ENCODE measurements at regions not wholly inside any gene's neighbourhood (a gene's known extent, or its start where the extent isn't known, plus 50 kb on each side); places are given as distances from the start of the nearest gene placed in this dataset.

DNA sequence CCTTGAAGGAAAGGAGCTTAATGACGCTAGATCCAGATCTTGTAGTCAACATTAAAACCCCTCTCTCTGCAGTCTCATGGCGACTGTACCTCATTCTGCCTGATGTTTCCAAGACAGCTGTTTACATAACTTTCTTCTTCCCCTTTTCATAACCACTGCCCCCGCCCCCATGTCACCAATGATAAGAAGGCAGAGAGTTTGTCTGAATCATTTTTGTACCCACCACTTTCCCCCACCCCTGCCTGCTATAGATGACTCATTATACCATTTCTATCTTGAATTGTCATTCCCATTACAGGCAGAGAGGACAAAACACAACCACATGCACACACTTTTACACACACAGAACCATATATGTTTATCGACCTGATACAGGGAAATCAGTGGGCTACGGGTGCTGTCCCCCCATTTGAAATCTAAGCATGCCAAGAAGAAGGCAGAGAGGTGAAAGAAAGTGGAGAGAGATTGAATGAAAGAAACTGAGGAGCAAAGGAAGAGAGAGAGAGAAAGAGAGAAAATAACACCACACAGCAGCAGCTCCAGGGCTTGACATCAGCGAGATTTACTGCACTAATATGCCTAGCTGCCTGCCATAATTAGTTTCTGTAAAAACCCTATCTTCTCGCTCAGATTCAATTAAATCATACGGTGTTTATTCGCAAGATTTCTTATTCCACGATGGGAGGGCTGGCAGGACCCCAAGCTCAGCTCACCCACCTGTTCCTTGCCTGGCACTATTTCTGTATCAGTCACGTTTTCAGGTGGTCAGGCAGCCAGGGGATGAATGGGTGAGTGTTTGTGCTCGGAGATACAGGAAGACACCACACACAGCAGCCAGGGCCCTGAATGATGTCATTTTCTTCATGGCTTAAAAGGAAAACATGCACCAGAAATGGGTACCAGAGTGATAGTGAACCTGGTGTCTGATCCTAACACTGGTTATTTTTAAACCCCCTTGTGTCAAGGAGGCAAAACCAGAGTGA is 114.3 kb upstream of the SERP2 start:
- peak; percentile 93 to 98 (median 95) for DNase-seq
- peaks cover 0 to 3% (median 0%) of the 10 kb centered on the region in 7 donors for H3K9me3 Mint-ChIP-seq
- H3K4me2 ChIP-seq (replicated peaks; ENCODE audit: extremely low read depth, low read length, poor library complexity, severe bottlenecking), result peak overlapping the region; percentile 72
- peak overlapping the region; percentile 63 to 92 for H3K4me3 Mint-ChIP-seq
- peak overlapping the region; percentile 27 to 56 (median 40) for H3K4me3 ChIP-seq (replicated peaks in 1 of 3; ENCODE audit: low read depth in 2 of 3, low read length in 3 of 3)
- H3K9ac ChIP-seq (ENCODE audit: insufficient read depth, low read length, poor library complexity, severe bottlenecking), result peak overlapping the region; percentile 58
- peak overlapping the region; percentile 47 for H2AFZ ChIP-seq (ENCODE audit: insufficient read depth, low read depth, low read length, poor library complexity, severe bottlenecking)
- H3K27me3 Mint-ChIP-seq (ENCODE audit: low read depth in 3 of 3), result peaks cover 3 to 9% (median 3%) of the 10 kb centered on the region in 3 donors
- no peaks in the 10 kb centered on the region for H3K9me3 ChIP-seq (replicated peaks in 1 of 2; ENCODE audit: control insufficient read depth in 1 of 2, insufficient read depth in 1 of 2, low read length in 2 of 2)
- peak overlapping the region; percentile 93 to 99 (median 97) for H3K27ac Mint-ChIP-seq
- no peaks in the 10 kb centered on the region for H3K79me2 ChIP-seq (ENCODE audit: insufficient read depth, low read length)
- H3K27me3 ChIP-seq (ENCODE audit: control insufficient read depth in 2 of 2, insufficient read depth in 2 of 2, low read length in 2 of 2), result no peaks in the 10 kb centered on the region
- no peaks in the 10 kb centered on the region for H3K36me3 Mint-ChIP-seq
- H3K27ac ChIP-seq (ENCODE audit: low read depth in 1 of 2, low read length in 2 of 2), result peak overlapping the region; percentile 53 to 87
- H3K4me1 ChIP-seq (ENCODE audit: control insufficient read depth in 1 of 2, insufficient read depth in 2 of 2, low read length in 2 of 2), result peaks cover 18 to 20% of the 10 kb centered on the region in 2 donors
- 7% methylated on average over 5 of the region's 12 CpGs for WGBS (ENCODE audit: insufficient coverage)
- no peaks in the 10 kb centered on the region for H3K36me3 ChIP-seq (replicated peaks in 1 of 2; ENCODE audit: control insufficient read depth in 1 of 2, insufficient read depth in 2 of 2, low read length in 2 of 2)
- no peaks in the 10 kb centered on the region for H4K20me1 ChIP-seq (ENCODE audit: insufficient read depth, low read length)
- intact Hi-C loops (cut with micrococcal nuclease), result loop anchor here (2.0 to 5.0 kb wide), 3 partner anchors 33 to 117 kb away; no protein-coding TSS in a partner anchor
- peaks cover 20% of the 10 kb centered on the region for H3K4me1 Mint-ChIP-seq
- no peak for TF ChIP-seq CTCF (IDR thresholded peaks at IDR 0.05)

DNA sequence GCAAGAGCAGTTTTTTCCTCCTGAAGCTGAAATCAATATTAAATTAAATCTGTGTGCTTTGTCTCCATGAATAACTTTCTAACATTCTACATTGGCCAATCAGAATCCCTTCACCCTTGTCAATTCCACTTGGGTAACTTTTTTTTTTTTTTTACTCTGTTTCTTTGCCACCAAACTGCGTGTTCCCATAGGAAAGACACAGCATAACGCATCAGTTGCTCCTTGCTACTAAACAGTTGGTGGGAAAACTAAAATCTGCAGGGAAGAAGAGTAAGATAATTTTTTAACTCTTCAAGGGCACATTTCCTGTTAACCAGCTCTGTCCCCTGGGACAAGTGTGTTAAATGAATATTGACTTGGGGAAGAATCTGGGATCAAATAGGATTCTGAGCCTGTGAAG is 113.3 kb upstream of the SERP2 start:
- Histone ChIP-seq H3K9ac (ENCODE audit: insufficient read depth, low read length, poor library complexity, severe bottlenecking) (no peak overlapping the region), H3K4me3 (replicated peaks in 1 of 3; ENCODE audit: low read depth in 2 of 3, low read length in 3 of 3) (no peak overlapping the region), H3K79me2 (ENCODE audit: insufficient read depth, low read length) (no peaks in the 10 kb centered on the region), H3K27me3 (ENCODE audit: control insufficient read depth in 2 of 2, insufficient read depth in 2 of 2, low read length in 2 of 2) (no peaks in the 10 kb centered on the region), H3K36me3 (replicated peaks in 1 of 2; ENCODE audit: control insufficient read depth in 1 of 2, insufficient read depth in 2 of 2, low read length in 2 of 2) (no peaks in the 10 kb centered on the region), H3K4me1 (ENCODE audit: control insufficient read depth in 1 of 2, insufficient read depth in 2 of 2, low read length in 2 of 2) (peaks cover 18 to 20% of the 10 kb centered on the region in 2 donors), H2AFZ (ENCODE audit: insufficient read depth, low read depth, low read length, poor library complexity, severe bottlenecking) (no peak overlapping the region), H3K4me2 (replicated peaks; ENCODE audit: extremely low read depth, low read length, poor library complexity, severe bottlenecking) (no peak overlapping the region), H3K9me3 (replicated peaks in 1 of 2; ENCODE audit: control insufficient read depth in 1 of 2, insufficient read depth in 1 of 2, low read length in 2 of 2) (no peaks in the 10 kb centered on the region), H4K20me1 (ENCODE audit: insufficient read depth, low read length) (no peaks in the 10 kb centered on the region), H3K27ac (ENCODE audit: low read depth in 1 of 2, low read length in 2 of 2) (no peak overlapping the region)
- Mint-ChIP-seq H3K27me3 (ENCODE audit: low read depth in 3 of 3) (peaks cover 2 to 6% (median 3%) of the 10 kb centered on the region in 3 donors), H3K9me3 (peaks cover 0 to 3% (median 0%) of the 10 kb centered on the region in 7 donors), H3K4me3 (no peak overlapping the region), H3K36me3 (no peaks in the 10 kb centered on the region), H3K27ac (peak overlapping the region in 3 of 7 donors; percentile 1 to 98 (median 66)), H3K4me1 (peaks cover 20% of the 10 kb centered on the region)
- WGBS (ENCODE audit: insufficient coverage), result no CpG with 5 or more reads among the region's 2 CpGs
- TF ChIP-seq CTCF (IDR thresholded peaks at IDR 0.05), result no peak
- no peak for DNase-seq
- intact Hi-C loops (cut with micrococcal nuclease), result no loop called here
